MM.1S (cell line): ENCODE measurements at regions not wholly inside any gene's neighbourhood (a gene's known extent, or its start where the extent isn't known, plus 50 kb on each side); places are given as distances from the start of the nearest gene placed in this dataset.

Source experiments
- DNase-seq: peaks from one replicate; pipeline ENCODE4 v3.0.0-alpha.2; 2015
- H2AFZ ChIP-seq: fragments of 300-600 bp; sonication (generic); 2 replicates; pipeline ENCODE4 v1.6.0; 2016; ENCODE audit warnings: antibody characterized with exemption, low read length
- H3F3A ChIP-seq: fragments of 300-600 bp; sonication (generic); 2 replicates; pipeline ENCODE4 v1.6.1; 2016; ENCODE audit warnings: mild to moderate bottlenecking, antibody characterized with exemption, low read length, moderate library complexity, mixed read lengths; ENCODE audit not compliant: insufficient read depth
- H3K27ac ChIP-seq: fragments of 300-600 bp; sonication (generic); 2 replicates; pipeline ENCODE4 v1.5.1; 2016; ENCODE audit warnings: mild to moderate bottlenecking, low read length
- H3K27me3 ChIP-seq: fragments of 300-600 bp; sonication (generic); replicated peaks from 2 replicates; pipeline ENCODE4 v1.6.0; 2016; ENCODE audit warnings: low read length; ENCODE audit not compliant: insufficient read depth
- H3K36me3 ChIP-seq: fragments of 300-600 bp; sonication (generic); replicated peaks from 2 replicates; pipeline ENCODE4 v1.6.1; 2016; ENCODE audit warnings: mild to moderate bottlenecking, low read length, mixed read lengths; ENCODE audit not compliant: insufficient read depth
- H3K4me1 ChIP-seq: fragments of 300-600 bp; sonication (generic); 2 replicates; pipeline ENCODE4 v1.6.1; 2016; ENCODE audit warnings: low read length, mixed read lengths
- H3K4me2 ChIP-seq: fragments of 300-600 bp; sonication (generic); 2 replicates; pipeline ENCODE4 v1.6.0; 2016; ENCODE audit warnings: low read depth, low read length
- H3K4me3 ChIP-seq: fragments of 300-600 bp; sonication (generic); 2 replicates; pipeline ENCODE4 v1.5.1; 2016; ENCODE audit warnings: low read length, mixed read lengths
- H3K79me2 ChIP-seq: fragments of 300-600 bp; sonication (generic); 2 replicates; pipeline ENCODE4 v1.6.1; 2016; ENCODE audit warnings: mixed run types, low read length, mixed read lengths
- H3K9ac ChIP-seq: fragments of 300-600 bp; sonication (generic); 2 replicates; pipeline ENCODE4 v1.6.1; 2016; ENCODE audit warnings: low read length, mixed read lengths
- H3K9me2 ChIP-seq: fragments of 300-600 bp; sonication (generic); replicated peaks from 2 replicates; pipeline ENCODE4 v1.6.1; 2016; ENCODE audit warnings: mild to moderate bottlenecking, low read length, mixed read lengths; ENCODE audit not compliant: insufficient read depth
- H3K9me3 ChIP-seq: fragments of 300-600 bp; sonication (generic); replicated peaks from 2 replicates; pipeline ENCODE4 v1.6.1; 2016; ENCODE audit warnings: mild to moderate bottlenecking, low read length, mixed read lengths; ENCODE audit not compliant: insufficient read depth
- H4K20me1 ChIP-seq: fragments of 300-600 bp; sonication (generic); 2 replicates; pipeline ENCODE4 v1.6.1; 2016; ENCODE audit warnings: mild to moderate bottlenecking, low read length, moderate library complexity, mixed read lengths; ENCODE audit not compliant: insufficient read depth
- EZH2 ChIP-seq: fragments of 300-600 bp; sonication (generic); optimal IDR thresholded peaks from 2 replicates; pipeline ENCODE3; 2017; ENCODE audit warnings: low read depth, mild to moderate bottlenecking, antibody characterized with exemption, low read length, mixed read lengths
- EZH2phosphoT487 ChIP-seq: fragments of 300-600 bp; sonication (generic); IDR thresholded peaks from 2 replicates; pipeline ENCODE4 v1.6.1; 2018; ENCODE audit warnings: antibody characterized with exemption, low read length
- TF ChIP-seq, protein P1 (sequence below): fragments of 300-600 bp; sonication (generic); IDR thresholded peaks from 2 replicates; pipeline ENCODE4 v1.5.1; 2016; ENCODE audit warnings: antibody characterized with exemption, low read length, mixed read lengths

GRCh38 chr10:69739634-69740033, 62.1 kb upstream of the COL13A1 start:
- TF ChIP-seq, protein P1, sequence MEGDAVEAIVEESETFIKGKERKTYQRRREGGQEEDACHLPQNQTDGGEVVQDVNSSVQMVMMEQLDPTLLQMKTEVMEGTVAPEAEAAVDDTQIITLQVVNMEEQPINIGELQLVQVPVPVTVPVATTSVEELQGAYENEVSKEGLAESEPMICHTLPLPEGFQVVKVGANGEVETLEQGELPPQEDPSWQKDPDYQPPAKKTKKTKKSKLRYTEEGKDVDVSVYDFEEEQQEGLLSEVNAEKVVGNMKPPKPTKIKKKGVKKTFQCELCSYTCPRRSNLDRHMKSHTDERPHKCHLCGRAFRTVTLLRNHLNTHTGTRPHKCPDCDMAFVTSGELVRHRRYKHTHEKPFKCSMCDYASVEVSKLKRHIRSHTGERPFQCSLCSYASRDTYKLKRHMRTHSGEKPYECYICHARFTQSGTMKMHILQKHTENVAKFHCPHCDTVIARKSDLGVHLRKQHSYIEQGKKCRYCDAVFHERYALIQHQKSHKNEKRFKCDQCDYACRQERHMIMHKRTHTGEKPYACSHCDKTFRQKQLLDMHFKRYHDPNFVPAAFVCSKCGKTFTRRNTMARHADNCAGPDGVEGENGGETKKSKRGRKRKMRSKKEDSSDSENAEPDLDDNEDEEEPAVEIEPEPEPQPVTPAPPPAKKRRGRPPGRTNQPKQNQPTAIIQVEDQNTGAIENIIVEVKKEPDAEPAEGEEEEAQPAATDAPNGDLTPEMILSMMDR, result no peak
- TF ChIP-seq EZH2, result no peak
- no peak for TF ChIP-seq EZH2phosphoT487
- Histone ChIP-seq H3K9me3 (no peaks in the 10 kb centered on the region), H3K79me2 (no peaks in the 10 kb centered on the region), H3K27ac (no peak overlapping the region), H3K4me2 (no peak overlapping the region), H3K4me3 (no peak overlapping the region), H3K4me1 (peaks cover 6% of the 10 kb centered on the region), H3K36me3 (no peaks in the 10 kb centered on the region), H4K20me1 (0 out of 2 replicates have a peak, but pooled peaks cover 5% of the 10 kb centered on the region), H3K27me3 (peaks cover 98% of the 10 kb centered on the region), H3K9me2 (no peaks in the 10 kb centered on the region), H2AFZ (no peak overlapping the region), H3F3A (no peaks in the 10 kb centered on the region), H3K9ac (no peak overlapping the region)
- no peak for DNase-seq

GRCh38 chr10:69740126-69740525, 61.6 kb upstream of the COL13A1 start:
- Histone ChIP-seq H3K9me3 (no peaks in the 10 kb centered on the region), H3K27ac (no peak overlapping the region), H3F3A (no peaks in the 10 kb centered on the region), H3K9ac (no peak overlapping the region), H2AFZ (no peak overlapping the region), H3K9me2 (no peaks in the 10 kb centered on the region), H3K79me2 (no peaks in the 10 kb centered on the region), H3K4me1 (peaks cover 3% of the 10 kb centered on the region), H3K27me3 (peaks cover 100% of the 10 kb centered on the region), H3K36me3 (no peaks in the 10 kb centered on the region), H3K4me2 (no peak overlapping the region), H3K4me3 (no peak overlapping the region), H4K20me1 (0 out of 2 replicates have a peak, but pooled peaks cover 5% of the 10 kb centered on the region)
- DNase-seq, result no peak
- TF ChIP-seq EZH2phosphoT487 (no peak), EZH2 (no peak)
- TF ChIP-seq, protein P1, result no peak

DNA sequence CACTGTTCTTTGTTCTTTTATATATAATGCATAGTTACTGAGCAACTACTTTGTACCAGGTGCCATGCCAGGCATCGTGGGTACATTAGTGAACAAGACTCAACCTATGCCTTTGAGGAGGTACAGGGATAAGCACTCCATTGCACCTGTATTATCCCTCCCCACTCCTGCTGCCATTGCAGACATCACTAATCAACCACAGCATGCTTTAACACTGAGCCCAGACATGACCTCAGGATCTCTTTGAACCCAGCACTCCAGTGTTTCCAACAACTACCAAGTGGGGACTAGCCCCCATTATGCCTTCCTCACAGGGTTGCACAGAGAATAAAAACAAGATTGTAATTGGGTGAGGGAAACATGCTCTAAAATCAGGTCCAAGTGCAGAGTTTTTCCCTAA, 60.5 kb upstream of the COL13A1 start:
- no peaks in the 10 kb centered on the region for H3K36me3 ChIP-seq
- no peak overlapping the region for H3K4me2 ChIP-seq
- H3K79me2 ChIP-seq, result no peaks in the 10 kb centered on the region
- H3K9me2 ChIP-seq, result no peaks in the 10 kb centered on the region
- H3K4me1 ChIP-seq, result peaks cover 7% of the 10 kb centered on the region
- H3K27ac ChIP-seq, result no peak overlapping the region
- no peaks in the 10 kb centered on the region for H4K20me1 ChIP-seq
- DNase-seq, result no peak
- TF ChIP-seq EZH2 (no peak), EZH2phosphoT487 (no peak)
- TF ChIP-seq, protein P1, result no peak
- H2AFZ ChIP-seq, result no peak overlapping the region
- H3K27me3 ChIP-seq, result peaks cover 95% of the 10 kb centered on the region
- H3F3A ChIP-seq, result no peaks in the 10 kb centered on the region
- no peak overlapping the region for H3K9ac ChIP-seq
- no peaks in the 10 kb centered on the region for H3K9me3 ChIP-seq
- no peak overlapping the region for H3K4me3 ChIP-seq
